Activated CD4-positive, alpha-beta T cell treated with anti-CD3 and anti-CD28 coated beads for 36 hours (primary cell): ENCODE measurements at regions not wholly inside any gene's neighbourhood (a gene's known extent, or its start where the extent isn't known, plus 50 kb on each side); places are given as distances from the start of the nearest gene placed in this dataset.
"Not testable (repeated sequence)": the region's sequence is repeated elsewhere in the genome, so short reads cannot be mapped to it uniquely, and the experiment has no call there.

Experiments used
- ATAC-seq: fragments of 200-7000 bp; cut with Tn5 transposase; one replicate; pipeline ENCODE4 v1.10.0; 2021; ENCODE audit warnings: mild to moderate bottlenecking, moderate library complexity
- CTCF ChIA-PET: fragments of 350-600 bp; sonication (Branson Sonifier 250); formaldehyde crosslinking; loops from one replicate; lab custom pipeline; 2021; ENCODE audit warnings: antibody characterized with exemption; lab: Charles Lee
- POLR2A ChIA-PET: fragments of 350-600 bp; sonication (Branson Sonifier 250); formaldehyde crosslinking; loops from one replicate; lab custom pipeline; 2021; ENCODE audit warnings: antibody characterized with exemption, inconsistent platforms; lab: Charles Lee
- DNase-seq: peaks from one replicate; pipeline ENCODE4 v3.0.0-alpha.2; 2020
- H3K27ac Mint-ChIP-seq: one replicate; pipeline ENCODE4 v1.8.0; 2021; ENCODE audit warnings: mixed read lengths
- H3K27me3 Mint-ChIP-seq: one replicate; pipeline ENCODE4 v1.8.0; 2021; ENCODE audit warnings: mixed read lengths
- H3K36me3 Mint-ChIP-seq: one replicate; pipeline ENCODE4 v1.8.0; 2021; ENCODE audit warnings: low read depth, mixed read lengths
- H3K4me1 Mint-ChIP-seq: one replicate; pipeline ENCODE4 v1.8.0; 2021; ENCODE audit warnings: mixed read lengths
- H3K4me3 Mint-ChIP-seq: one replicate; pipeline ENCODE4 v1.8.0; 2021; ENCODE audit warnings: mild to moderate bottlenecking, moderate library complexity, mixed read lengths
- H3K9me3 Mint-ChIP-seq: one replicate; pipeline ENCODE4 v1.8.0; 2021; ENCODE audit warnings: low read depth, mixed read lengths
- intact Hi-C, 2 experiments: fragments of 100-400 bp; cut with DNase I in 1 of 2; cut with micrococcal nuclease in 1 of 2; formaldehyde crosslinking; loops; one replicate each; pipeline versions ENCODE4 v1.14.2 to v1.15.1; 2022 to 2024; cut with DNase I, micrococcal nuclease

- ATAC-seq = no peak
- DNase-seq = no peak
- Mint-ChIP-seq H3K4me1 (no peaks in the 10 kb centered on the region), H3K27ac (no peak overlapping the region), H3K36me3 (no peaks in the 10 kb centered on the region), H3K27me3 (no peaks in the 10 kb centered on the region), H3K9me3 (no peaks in the 10 kb centered on the region), H3K4me3 (no peak overlapping the region)
- POLR2A ChIA-PET = no interaction called here
- CTCF ChIA-PET = interaction anchor here (1.3 kb wide), 1 partner anchor 17 kb away, joined by 3 read pairs; no protein-coding TSS in a partner anchor
- intact Hi-C loops = loop anchor here (5.0 to 10.0 kb wide), 3 partner anchors 728 to 956 kb away; no protein-coding TSS in a partner anchor
Measured at GRCh38 chr10:57336341-57336740, 931.4 kb downstream of the IPMK start.

GRCh38 chr10:57334523-57334922 is 933.2 kb downstream of the IPMK start:
- DNase-seq (no peak), ATAC-seq (no peak)
- POLR2A ChIA-PET = no interaction called here
- intact Hi-C loops = loop anchor here in 1 of 2 experiments (10.0 kb wide), 2 partner anchors 730 to 820 kb away; no protein-coding TSS in a partner anchor
- Mint-ChIP-seq H3K27me3 (no peaks in the 10 kb centered on the region), H3K4me1 (no peaks in the 10 kb centered on the region), H3K4me3 (no peak overlapping the region), H3K9me3 (no peaks in the 10 kb centered on the region), H3K27ac (no peak overlapping the region), H3K36me3 (no peaks in the 10 kb centered on the region)
- CTCF ChIA-PET = no interaction called here

- no peak for ATAC-seq
- intact Hi-C loops = loop anchor here in 1 of 2 experiments (10.0 kb wide), 2 partner anchors 731 to 821 kb away; no protein-coding TSS in a partner anchor
- Mint-ChIP-seq H3K27me3 (no peaks in the 10 kb centered on the region), H3K4me1 (no peaks in the 10 kb centered on the region), H3K4me3 (no peak overlapping the region), H3K36me3 (no peaks in the 10 kb centered on the region), H3K9me3 (no peaks in the 10 kb centered on the region), H3K27ac (no peak overlapping the region)
- DNase-seq = no peak
- ChIA-PET CTCF (no interaction called here), POLR2A (no interaction called here)
Measured at GRCh38 chr10:57333880-57334279, 933.8 kb downstream of the IPMK start.

- ATAC-seq, H3K9me3 Mint-ChIP-seq, H3K27me3 Mint-ChIP-seq, DNase-seq, POLR2A ChIA-PET, H3K4me3 Mint-ChIP-seq, H3K36me3 Mint-ChIP-seq, CTCF ChIA-PET, intact Hi-C loops, H3K27ac Mint-ChIP-seq, H3K4me1 Mint-ChIP-seq: not testable (repeated sequence)
Measured at GRCh38 chr10:57321400-57321854, 946.3 kb downstream of the IPMK start.

GRCh38 chr10:57320416-57320815 is 947.3 kb downstream of the IPMK start:
- ChIA-PET CTCF (no interaction called here), POLR2A (no interaction called here)

GRCh38 chr10:57314046-57314445 is 953.0 kb upstream of the ZWINT start:
- no peaks in the 10 kb centered on the region for H3K4me1 Mint-ChIP-seq
- no peak for ATAC-seq
- H3K27ac Mint-ChIP-seq = no peak overlapping the region
- no peaks in the 10 kb centered on the region for H3K27me3 Mint-ChIP-seq
- CTCF ChIA-PET = no interaction called here
- DNase-seq = no peak
- no peaks in the 10 kb centered on the region for H3K36me3 Mint-ChIP-seq
- H3K9me3 Mint-ChIP-seq = no peaks in the 10 kb centered on the region
- POLR2A ChIA-PET = no interaction called here
- no peak overlapping the region for H3K4me3 Mint-ChIP-seq
- intact Hi-C loops = no loop called here

More at GRCh38 chr10:57320416-57320815, 947.3 kb downstream of the IPMK start:
- Mint-ChIP-seq H3K4me3 (no peak overlapping the region), H3K27ac (no peak overlapping the region), H3K36me3 (no peaks in the 10 kb centered on the region), H3K9me3 (no peaks in the 10 kb centered on the region), H3K27me3 (no peaks in the 10 kb centered on the region), H3K4me1 (no peaks in the 10 kb centered on the region)
- intact Hi-C loops = no loop called here
- ATAC-seq (no peak), DNase-seq (no peak)

- no peak overlapping the region for H3K4me3 Mint-ChIP-seq
- POLR2A ChIA-PET = no interaction called here
- no peaks in the 10 kb centered on the region for H3K4me1 Mint-ChIP-seq
- no peak overlapping the region for H3K27ac Mint-ChIP-seq
- H3K36me3 Mint-ChIP-seq = no peaks in the 10 kb centered on the region
- no peaks in the 10 kb centered on the region for H3K27me3 Mint-ChIP-seq
- intact Hi-C loops = no loop called here
- H3K9me3 Mint-ChIP-seq = peaks cover 3% of the 10 kb centered on the region
- CTCF ChIA-PET = no interaction called here
- DNase-seq (no peak), ATAC-seq (no peak)
Measured at GRCh38 chr10:57303566-57303965, 942.5 kb upstream of the ZWINT start.

- intact Hi-C loops = no loop called here
- no peak for DNase-seq
- H3K4me1 Mint-ChIP-seq = no peaks in the 10 kb centered on the region
- no peaks in the 10 kb centered on the region for H3K36me3 Mint-ChIP-seq
- no peaks in the 10 kb centered on the region for H3K27me3 Mint-ChIP-seq
- peaks cover 3% of the 10 kb centered on the region for H3K9me3 Mint-ChIP-seq
- H3K27ac Mint-ChIP-seq = no peak overlapping the region
- POLR2A ChIA-PET = no interaction called here
- CTCF ChIA-PET = no interaction called here
- H3K4me3 Mint-ChIP-seq = no peak overlapping the region
- ATAC-seq = no peak
Measured at GRCh38 chr10:57300718-57301117, 939.7 kb upstream of the ZWINT start.

- ATAC-seq (no peak), DNase-seq (no peak)
- Mint-ChIP-seq H3K9me3 (no peaks in the 10 kb centered on the region), H3K27me3 (no peaks in the 10 kb centered on the region), H3K36me3 (no peaks in the 10 kb centered on the region), H3K4me1 (no peaks in the 10 kb centered on the region), H3K4me3 (no peak overlapping the region), H3K27ac (no peak overlapping the region)
- ChIA-PET CTCF (no interaction called here), POLR2A (no interaction called here)
- intact Hi-C loops = no loop called here
Measured at GRCh38 chr10:57294698-57295097, 933.6 kb upstream of the ZWINT start.

- no peak overlapping the region for H3K27ac Mint-ChIP-seq
- no peak for DNase-seq
- H3K4me3 Mint-ChIP-seq = no peak overlapping the region
- peaks cover 2% of the 10 kb centered on the region for H3K9me3 Mint-ChIP-seq
- no peaks in the 10 kb centered on the region for H3K36me3 Mint-ChIP-seq
- ATAC-seq = no peak
- H3K27me3 Mint-ChIP-seq = no peaks in the 10 kb centered on the region
- ChIA-PET CTCF (no interaction called here), POLR2A (no interaction called here)
- intact Hi-C loops = no loop called here
- no peaks in the 10 kb centered on the region for H3K4me1 Mint-ChIP-seq
Measured at GRCh38 chr10:57288754-57289153, 927.7 kb upstream of the ZWINT start.

GRCh38 chr10:57262892-57263291 is 901.8 kb upstream of the ZWINT start:
- no peak overlapping the region for H3K27ac Mint-ChIP-seq
- no peak overlapping the region for H3K4me3 Mint-ChIP-seq
- intact Hi-C loops = no loop called here
- no peaks in the 10 kb centered on the region for H3K27me3 Mint-ChIP-seq
- ChIA-PET CTCF (no interaction called here), POLR2A (no interaction called here)
- no peak for ATAC-seq
- H3K9me3 Mint-ChIP-seq = peaks cover 11% of the 10 kb centered on the region
- no peaks in the 10 kb centered on the region for H3K4me1 Mint-ChIP-seq
- H3K36me3 Mint-ChIP-seq = no peaks in the 10 kb centered on the region
- no peak for DNase-seq

- DNase-seq = no peak
- ATAC-seq = no peak
- H3K27me3 Mint-ChIP-seq = no peaks in the 10 kb centered on the region
- H3K4me1 Mint-ChIP-seq = no peaks in the 10 kb centered on the region
- ChIA-PET POLR2A (no interaction called here), CTCF (no interaction called here)
- H3K36me3 Mint-ChIP-seq = no peaks in the 10 kb centered on the region
- no peak overlapping the region for H3K27ac Mint-ChIP-seq
- H3K4me3 Mint-ChIP-seq = no peak overlapping the region
- peaks cover 11% of the 10 kb centered on the region for H3K9me3 Mint-ChIP-seq
- intact Hi-C loops = no loop called here
Measured at GRCh38 chr10:57260175-57260574, 899.1 kb upstream of the ZWINT start.
